Panc1 (cell line): ENCODE measurements at regions not wholly inside any gene's neighbourhood (a gene's known extent, or its start where the extent isn't known, plus 50 kb on each side); places are given as distances from the start of the nearest gene placed in this dataset.

Source experiments
- ATAC-seq: fragments of 200-7000 bp; cut with Tn5 transposase; 2 replicates; pipeline ENCODE4 v1.9.1; 2020; ENCODE audit warnings: mild to moderate bottlenecking, moderate library complexity
- BruUV-seq: library from RNA; stranded (reverse); fragments of 400-500 nt; replicated peaks from 2 replicates; lab custom pipeline; 2021; lab: Mats Ljungman, UMichigan
- CTCF ChIA-PET: fragments of 300-600 bp; sonication (Branson Sonifier 250); formaldehyde crosslinking; loops from one replicate; lab custom pipeline; 2022; ENCODE audit warnings: antibody characterized with exemption; lab: Charles Lee
- POLR2A ChIA-PET: fragments of 300-600 bp; sonication (Branson Sonifier 250); formaldehyde crosslinking; loops from one replicate; lab custom pipeline; 2022; ENCODE audit warnings: antibody characterized with exemption; lab: Charles Lee
- DNase-seq: peaks from one replicate; pipeline ENCODE4 v3.0.0-alpha.2; 2010; ENCODE audit warnings: low read depth, low spot score
- H3K27ac ChIP-seq: 2 replicates; pipeline ENCODE4 v1.5.1; 2011; ENCODE audit warnings: mild to moderate bottlenecking, low read length, inconsistent platforms
- H3K27me3 ChIP-seq: fragments of 200-500 bp; sonication (Bioruptor generic); 2 replicates; pipeline ENCODE4 v1.6.0; 2014; ENCODE audit warnings: low read length, inconsistent platforms; ENCODE audit not compliant: control insufficient read depth, insufficient read depth
- H3K36me3 ChIP-seq: fragments of 200-500 bp; sonication (Bioruptor generic); 2 replicates; pipeline ENCODE4 v1.5.1; 2014; ENCODE audit warnings: inconsistent platforms, mild to moderate bottlenecking, low read length, moderate library complexity; ENCODE audit not compliant: control insufficient read depth, insufficient read depth
- H3K4me1 ChIP-seq: 2 replicates; pipeline ENCODE4 v1.5.1; 2011; ENCODE audit warnings: inconsistent platforms, mild to moderate bottlenecking, low read length, moderate library complexity; ENCODE audit not compliant: control insufficient read depth, insufficient read depth
- H3K4me3 ChIP-seq, 2 experiments: 2 replicates each; pipeline ENCODE4 v1.5.1; 2011 to 2012; ENCODE audit warnings: low read depth in 2 of 2, low read length in 2 of 2, mild to moderate bottlenecking in 2 of 2, inconsistent platforms in 1 of 2, moderate library complexity in 1 of 2
- H3K9me3 ChIP-seq: fragments of 200-500 bp; sonication (Bioruptor generic); 2 replicates; pipeline ENCODE4 v1.5.1; 2014; ENCODE audit warnings: low read depth, mild to moderate bottlenecking, inconsistent platforms, low read length, moderate library complexity; ENCODE audit not compliant: control insufficient read depth, insufficient read depth
- CTCF ChIP-seq: fragments of 450-650 bp; IDR thresholded peaks from 2 replicates; pipeline ENCODE4 v1.5.1; 2017; ENCODE audit warnings: mild to moderate bottlenecking
- POLR2AphosphoS5 ChIP-seq: IDR thresholded peaks from 2 replicates; pipeline ENCODE4 v1.6.1; 2012; ENCODE audit warnings: mild to moderate bottlenecking, low read depth, low read length, moderate library complexity
- REST ChIP-seq, 2 experiments: IDR thresholded peaks; 2 replicates each; pipeline ENCODE4 v1.6.1; 2011 to 2012; ENCODE audit warnings: low read depth in 2 of 2, control low read depth in 1 of 2, low read length in 1 of 2, mild to moderate bottlenecking in 1 of 2, moderate library complexity in 1 of 2; ENCODE audit not compliant: insufficient read depth in 1 of 2
- SIN3A ChIP-seq: IDR thresholded peaks from 2 replicates; pipeline ENCODE4 v1.6.1; 2012; ENCODE audit warnings: low read depth, mild to moderate bottlenecking, low read length, moderate library complexity, borderline replicate concordance; ENCODE audit not compliant: insufficient read depth
- TCF7L2 ChIP-seq: IDR thresholded peaks from 2 replicates; pipeline ENCODE4 v1.6.1; 2011; ENCODE audit warnings: mild to moderate bottlenecking, low read depth, low read length, inconsistent platforms
- in situ Hi-C: cut with HindIII; loops from 2 replicates; pipeline ENCODE4 v1.10.0; 2016; ENCODE audit warnings: low sequenced_read_pairs, low pct_unique_long_range_greater_than_20kb
- intact Hi-C: fragments of 100-400 bp; cut with micrococcal nuclease; formaldehyde crosslinking; loops from one replicate; pipeline ENCODE4 v1.10.0; 2022; ENCODE audit not compliant: unreplicated experiment

- no peaks in the 10 kb centered on the region for H3K4me1 ChIP-seq
- DNase-seq (no peak), ATAC-seq (no peak)
- no peaks in the 10 kb centered on the region for H3K36me3 ChIP-seq
- no peaks in the 10 kb centered on the region for H3K27me3 ChIP-seq
- POLR2A ChIA-PET, result no interaction called here
- CTCF ChIA-PET, result no interaction called here
- no peaks in the 10 kb centered on the region for H3K9me3 ChIP-seq
- no TSS peak for BruUV-seq
- no peak for TF ChIP-seq CTCF
- TF ChIP-seq POLR2AphosphoS5, result no peak
- TF ChIP-seq TCF7L2, result no peak
- no peak for TF ChIP-seq REST (IDR thresholded peaks at IDR 0.05; ENCODE audit: insufficient read depth in 1 of 2, low read depth in 2 of 2, low read length in 1 of 2)
- no peak for TF ChIP-seq SIN3A
- intact Hi-C loops (no loop called here), in situ Hi-C loops (no loop called here)
- no peak overlapping the region for H3K27ac ChIP-seq
- no peak overlapping the region for H3K4me3 ChIP-seq
These were observed 103.0 kb upstream of the CDH6 start for GRCh38 chr5:31090467-31090866.

GRCh38 chr5:31086839-31087415, 106.6 kb upstream of the CDH6 start:
- H3K4me3 ChIP-seq, result no peak overlapping the region
- no TSS peak for BruUV-seq
- ChIA-PET POLR2A (no interaction called here), CTCF (no interaction called here)
- no peaks in the 10 kb centered on the region; the same call in 1 of the 2 replicates for H3K9me3 ChIP-seq
- intact Hi-C loops (no loop called here), in situ Hi-C loops (no loop called here)
- no peaks in the 10 kb centered on the region for H3K4me1 ChIP-seq
- H3K36me3 ChIP-seq, result no peaks in the 10 kb centered on the region
- TF ChIP-seq REST (IDR thresholded peaks at IDR 0.05; ENCODE audit: insufficient read depth in 1 of 2, low read depth in 2 of 2, low read length in 1 of 2) (no peak), POLR2AphosphoS5 (no peak), SIN3A (no peak), CTCF (no peak), TCF7L2 (no peak)
- no peak for DNase-seq
- no peak overlapping the region for H3K27ac ChIP-seq
- H3K27me3 ChIP-seq, result no peaks in the 10 kb centered on the region
- ATAC-seq, result no peak
